ENCODE measurements at regions not wholly inside any gene's neighbourhood (a gene's known extent, or its start where the extent isn't known, plus 50 kb on each side); places are given as distances from the start of the nearest gene placed in this dataset.

- no peaks in the 10 kb centered on the region for H3K27me3 ChIP-seq (ENCODE audit: insufficient read depth, low read length)
- H2AFZ ChIP-seq (ENCODE audit: low read depth, low read length), result no peak overlapping the region
- H3K36me3 ChIP-seq (ENCODE audit: insufficient read depth, low read length), result no peaks in the 10 kb centered on the region
- no peak overlapping the region for H3K4me3 ChIP-seq (ENCODE audit: low read length)
- peaks cover 28% of the 10 kb centered on the region for H3K4me1 ChIP-seq (ENCODE audit: insufficient read depth, low read length)
- H3K9me3 ChIP-seq (ENCODE audit: low read length), result no peaks in the 10 kb centered on the region
These were observed 820.6 kb downstream of the CCSER2 start for GRCh38 chr10:85148693-85149640.

GRCh38 chr10:85149766-85150165 lies 821.4 kb downstream of the CCSER2 start:
- Histone ChIP-seq H2AFZ (ENCODE audit: low read depth, low read length) (no peak overlapping the region), H3K27me3 (ENCODE audit: insufficient read depth, low read length) (no peaks in the 10 kb centered on the region), H3K36me3 (ENCODE audit: insufficient read depth, low read length) (no peaks in the 10 kb centered on the region), H3K9me3 (ENCODE audit: low read length) (no peaks in the 10 kb centered on the region), H3K4me1 (ENCODE audit: insufficient read depth, low read length) (peaks cover 28% of the 10 kb centered on the region), H3K4me3 (ENCODE audit: low read length) (no peak overlapping the region)

- H3K27me3 ChIP-seq (ENCODE audit: insufficient read depth, low read length), result no peaks in the 10 kb centered on the region
These were observed 823.1 kb downstream of the CCSER2 start for GRCh38 chr10:85151506-85151905.

GRCh38 chr10:85152496-85152895 lies 824.1 kb downstream of the CCSER2 start:
- Histone ChIP-seq H3K9me3 (ENCODE audit: low read length) (no peaks in the 10 kb centered on the region), H3K27me3 (ENCODE audit: insufficient read depth, low read length) (no peaks in the 10 kb centered on the region), H2AFZ (ENCODE audit: low read depth, low read length) (no peak overlapping the region), H3K4me1 (ENCODE audit: insufficient read depth, low read length) (peaks cover 28% of the 10 kb centered on the region), H3K36me3 (ENCODE audit: insufficient read depth, low read length) (no peaks in the 10 kb centered on the region), H3K4me3 (ENCODE audit: low read length) (no peak overlapping the region)

More at GRCh38 chr10:85151506-85151905, 823.1 kb downstream of the CCSER2 start:
- Histone ChIP-seq H3K9me3 (ENCODE audit: low read length) (no peaks in the 10 kb centered on the region), H2AFZ (ENCODE audit: low read depth, low read length) (no peak overlapping the region), H3K36me3 (ENCODE audit: insufficient read depth, low read length) (no peaks in the 10 kb centered on the region), H3K4me1 (ENCODE audit: insufficient read depth, low read length) (peaks cover 28% of the 10 kb centered on the region), H3K4me3 (ENCODE audit: low read length) (no peak overlapping the region)

DNA sequence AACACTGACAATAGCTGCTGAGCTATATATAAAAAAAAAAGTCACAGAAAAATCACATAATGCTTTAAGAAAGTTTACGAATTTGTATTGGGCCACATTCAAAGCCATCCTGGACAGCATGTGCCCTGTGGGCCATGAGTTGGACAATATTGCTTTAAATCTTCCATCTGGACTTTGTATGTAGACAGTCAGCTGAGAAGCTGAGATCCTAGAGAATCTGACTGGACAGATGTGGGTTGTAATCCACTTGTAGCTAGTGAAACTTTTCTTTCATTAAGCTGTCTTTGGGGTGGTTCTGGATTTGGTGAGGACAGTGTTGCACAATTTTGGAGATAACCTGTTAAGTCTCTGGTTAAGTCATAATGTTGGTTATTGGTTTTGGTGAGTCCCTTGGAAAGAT lies 824.5 kb downstream of the CCSER2 start:
- no peaks in the 10 kb centered on the region for H3K36me3 ChIP-seq (ENCODE audit: insufficient read depth, low read length)
- H3K4me1 ChIP-seq (ENCODE audit: insufficient read depth, low read length), result peaks cover 28% of the 10 kb centered on the region
- H2AFZ ChIP-seq (ENCODE audit: low read depth, low read length), result no peak overlapping the region
- no peaks in the 10 kb centered on the region for H3K27me3 ChIP-seq (ENCODE audit: insufficient read depth, low read length)
- no peaks in the 10 kb centered on the region for H3K9me3 ChIP-seq (ENCODE audit: low read length)
- no peak overlapping the region for H3K4me3 ChIP-seq (ENCODE audit: low read length)

- Histone ChIP-seq H3K27me3 (ENCODE audit: insufficient read depth, low read length) (no peaks in the 10 kb centered on the region), H2AFZ (ENCODE audit: low read depth, low read length) (no peak overlapping the region), H3K4me1 (ENCODE audit: insufficient read depth, low read length) (peaks cover 9% of the 10 kb centered on the region), H3K36me3 (ENCODE audit: insufficient read depth, low read length) (no peaks in the 10 kb centered on the region), H3K9me3 (ENCODE audit: low read length) (no peaks in the 10 kb centered on the region), H3K4me3 (ENCODE audit: low read length) (no peak overlapping the region)
These were observed 828.8 kb downstream of the CCSER2 start for GRCh38 chr10:85157206-85157605.

- Histone ChIP-seq H3K4me1 (ENCODE audit: insufficient read depth, low read length) (no peaks in the 10 kb centered on the region), H2AFZ (ENCODE audit: low read depth, low read length) (no peak overlapping the region), H3K27me3 (ENCODE audit: insufficient read depth, low read length) (peaks cover 2% of the 10 kb centered on the region), H3K9me3 (ENCODE audit: low read length) (no peaks in the 10 kb centered on the region), H3K36me3 (ENCODE audit: insufficient read depth, low read length) (no peaks in the 10 kb centered on the region), H3K4me3 (ENCODE audit: low read length) (no peak overlapping the region)
These were observed 839.9 kb downstream of the CCSER2 start for GRCh38 chr10:85168243-85168642.

DNA sequence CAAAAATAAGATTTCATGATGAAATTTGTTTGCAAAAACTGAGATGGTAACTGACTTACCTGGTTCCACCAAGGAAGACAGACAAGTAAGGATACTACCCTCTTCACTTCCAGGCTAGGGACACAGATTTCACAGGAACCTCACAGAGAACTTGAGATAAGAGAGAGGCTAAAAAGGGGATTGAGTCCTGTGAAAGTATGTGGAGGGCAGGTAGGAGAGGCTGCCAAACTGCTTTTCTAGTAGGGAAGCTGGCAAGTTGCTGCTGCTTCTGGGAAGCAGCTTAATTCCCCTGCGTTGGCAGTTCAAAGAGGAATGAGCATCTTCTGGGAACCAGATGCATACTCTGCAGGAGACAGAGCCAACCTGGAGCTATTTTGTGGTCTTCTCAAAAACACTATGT lies 841.6 kb downstream of the CCSER2 start:
- H3K36me3 ChIP-seq (ENCODE audit: insufficient read depth, low read length), result no peaks in the 10 kb centered on the region
- peaks cover 2% of the 10 kb centered on the region for H3K27me3 ChIP-seq (ENCODE audit: insufficient read depth, low read length)
- H3K4me1 ChIP-seq (ENCODE audit: insufficient read depth, low read length), result no peaks in the 10 kb centered on the region
- H2AFZ ChIP-seq (ENCODE audit: low read depth, low read length), result no peak overlapping the region
- H3K9me3 ChIP-seq (ENCODE audit: low read length), result no peaks in the 10 kb centered on the region
- no peak overlapping the region for H3K4me3 ChIP-seq (ENCODE audit: low read length)

DNA sequence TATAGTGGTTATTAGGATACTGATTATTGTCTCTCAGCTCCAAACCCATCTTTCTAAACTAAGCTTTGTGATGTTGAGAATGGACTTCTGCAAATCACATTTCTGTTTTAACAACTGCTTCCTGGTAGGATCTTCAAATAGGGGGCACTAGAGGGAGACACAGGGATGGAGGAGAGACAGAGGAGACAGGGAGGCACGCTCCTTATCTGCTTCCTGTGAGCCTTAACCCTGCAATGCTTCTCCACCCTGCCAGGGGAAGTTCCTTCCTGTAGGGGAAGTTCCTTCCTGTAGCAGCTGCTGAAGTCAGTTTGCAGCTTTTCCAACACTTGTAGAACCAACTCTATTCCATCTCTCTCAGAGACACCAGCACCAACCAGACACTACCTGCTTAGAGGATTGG lies 847.2 kb downstream of the CCSER2 start:
- no peak overlapping the region for H2AFZ ChIP-seq (ENCODE audit: low read depth, low read length)
- no peaks in the 10 kb centered on the region for H3K4me1 ChIP-seq (ENCODE audit: insufficient read depth, low read length)
- no peaks in the 10 kb centered on the region for H3K36me3 ChIP-seq (ENCODE audit: insufficient read depth, low read length)
- no peak overlapping the region for H3K4me3 ChIP-seq (ENCODE audit: low read length)
- H3K9me3 ChIP-seq (ENCODE audit: low read length), result no peaks in the 10 kb centered on the region
- H3K27me3 ChIP-seq (ENCODE audit: insufficient read depth, low read length), result no peaks in the 10 kb centered on the region

- Histone ChIP-seq H3K4me1 (ENCODE audit: insufficient read depth, low read length) (no peaks in the 10 kb centered on the region), H3K27me3 (ENCODE audit: insufficient read depth, low read length) (no peaks in the 10 kb centered on the region), H3K36me3 (ENCODE audit: insufficient read depth, low read length) (no peaks in the 10 kb centered on the region), H2AFZ (ENCODE audit: low read depth, low read length) (no peak overlapping the region), H3K4me3 (ENCODE audit: low read length) (no peak overlapping the region), H3K9me3 (ENCODE audit: low read length) (no peaks in the 10 kb centered on the region)
These were observed 849.4 kb downstream of the CCSER2 start for GRCh38 chr10:85177767-85178166.

- no peak overlapping the region for H2AFZ ChIP-seq (ENCODE audit: low read depth, low read length)
- no peaks in the 10 kb centered on the region for H3K9me3 ChIP-seq (ENCODE audit: low read length)
- no peaks in the 10 kb centered on the region for H3K4me1 ChIP-seq (ENCODE audit: insufficient read depth, low read length)
- H3K4me3 ChIP-seq (ENCODE audit: low read length), result no peak overlapping the region
- H3K27me3 ChIP-seq (ENCODE audit: insufficient read depth, low read length), result no peaks in the 10 kb centered on the region
- no peaks in the 10 kb centered on the region for H3K36me3 ChIP-seq (ENCODE audit: insufficient read depth, low read length)
These were observed 858.7 kb downstream of the CCSER2 start for GRCh38 chr10:85187047-85187446.

DNA sequence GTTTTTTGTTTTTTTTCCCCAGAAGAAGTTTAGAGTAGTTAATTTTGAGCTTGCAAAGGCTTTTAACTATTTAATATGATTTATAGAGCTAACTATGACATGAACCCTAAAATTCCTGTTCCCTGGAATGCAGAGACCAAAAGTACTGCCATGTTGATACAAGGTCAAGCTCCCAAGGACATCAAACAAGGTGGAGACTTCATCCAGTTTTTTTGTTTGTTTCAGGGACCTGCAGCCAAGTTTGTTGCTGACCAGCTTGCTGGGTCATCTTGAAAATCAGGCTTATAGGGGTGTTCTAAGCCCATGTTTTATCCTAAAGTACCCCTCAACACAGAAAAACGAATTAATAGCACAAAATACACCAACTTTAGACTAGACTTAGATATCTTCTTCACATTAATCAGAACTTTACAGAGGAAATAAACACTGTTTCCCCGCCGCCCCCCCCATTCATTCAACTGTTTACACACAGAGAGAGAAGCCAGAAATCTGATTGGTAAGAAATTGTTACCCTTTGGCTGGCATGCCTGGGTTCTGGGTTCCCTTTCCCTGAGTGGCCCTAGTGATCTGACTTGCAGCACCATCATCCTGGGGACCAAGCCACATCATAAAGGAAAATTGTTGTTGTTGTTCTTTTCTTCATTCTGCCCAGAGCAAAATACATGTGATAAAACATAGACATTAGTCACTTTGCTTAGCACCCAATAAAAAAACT lies 860.5 kb downstream of the CCSER2 start:
- H3K36me3 ChIP-seq (ENCODE audit: insufficient read depth, low read length), result no peaks in the 10 kb centered on the region
- no peak overlapping the region for H3K4me3 ChIP-seq (ENCODE audit: low read length)
- no peaks in the 10 kb centered on the region for H3K9me3 ChIP-seq (ENCODE audit: low read length)
- no peaks in the 10 kb centered on the region for H3K4me1 ChIP-seq (ENCODE audit: insufficient read depth, low read length)
- H2AFZ ChIP-seq (ENCODE audit: low read depth, low read length), result no peak overlapping the region
- H3K27me3 ChIP-seq (ENCODE audit: insufficient read depth, low read length), result no peaks in the 10 kb centered on the region

GRCh38 chr10:85193796-85194195 lies 865.4 kb downstream of the CCSER2 start:
- H3K27me3 ChIP-seq (ENCODE audit: insufficient read depth, low read length), result no peaks in the 10 kb centered on the region
- no peaks in the 10 kb centered on the region for H3K36me3 ChIP-seq (ENCODE audit: insufficient read depth, low read length)
- H3K4me1 ChIP-seq (ENCODE audit: insufficient read depth, low read length), result no peaks in the 10 kb centered on the region
- no peaks in the 10 kb centered on the region for H3K9me3 ChIP-seq (ENCODE audit: low read length)
- no peak overlapping the region for H3K4me3 ChIP-seq (ENCODE audit: low read length)
- no peak overlapping the region for H2AFZ ChIP-seq (ENCODE audit: low read depth, low read length)
